CD4-positive, alpha-beta T cell treated with Interleukin-6 at 100 ng/mL for 8 hours (primary cell): ENCODE measurements at regions not wholly inside any gene's neighbourhood (a gene's known extent, or its start where the extent isn't known, plus 50 kb on each side); places are given as distances from the start of the nearest gene placed in this dataset.

Experiments used
- DNase-seq: peaks from one replicate; pipeline ENCODE4 v3.0.0-alpha.2; 2020; ENCODE audit warnings: mixed read lengths, low spot score

- DNase-seq, result no peak
Measured at GRCh38 chr7:96928965-96929364, 76.4 kb upstream of the DLX6 start.

- DNase-seq, result no peak
Measured at GRCh38 chr7:96931891-96932290, 73.5 kb upstream of the DLX6 start.

- DNase-seq, result no peak
Measured at GRCh38 chr7:96933067-96933645, 72.2 kb upstream of the DLX6 start.

GRCh38 chr7:96936621-96937020 lies 68.7 kb upstream of the DLX6 start:
- no peak for DNase-seq

GRCh38 chr7:96942112-96942511 lies 63.2 kb upstream of the DLX6 start:
- DNase-seq, result no peak

GRCh38 chr7:96949766-96950165 lies 55.6 kb upstream of the DLX6 start:
- DNase-seq, result no peak

GRCh38 chr7:96952974-96953391 lies 52.4 kb upstream of the DLX6 start:
- no peak for DNase-seq

- DNase-seq, result no peak
Measured at GRCh38 chr7:96953676-96954513, 51.5 kb upstream of the DLX6 start.
